ENCODE measurements at regions not wholly inside any gene's neighbourhood (a gene's known extent, or its start where the extent isn't known, plus 50 kb on each side); places are given as distances from the start of the nearest gene placed in this dataset.

GRCh38 chrX:10288373-10288975 lies 131.7 kb downstream of the CLCN4 start:
- DNase-seq, result no peak

GRCh38 chrX:10296576-10296975 lies 139.8 kb downstream of the CLCN4 start:
- DNase-seq, result peak in 1 of 3 donors; percentile 3

- no peak for DNase-seq
These were observed 153.7 kb downstream of the CLCN4 start for GRCh38 chrX:10310511-10310910.

GRCh38 chrX:10314530-10315104 lies 157.8 kb downstream of the CLCN4 start:
- DNase-seq, result no peak

GRCh38 chrX:10325611-10326010 lies 168.8 kb downstream of the CLCN4 start:
- DNase-seq, result peak; percentile 12 to 58 (median 29)

GRCh38 chrX:10326578-10326977 lies 169.8 kb downstream of the CLCN4 start:
- DNase-seq, result peak in 1 of 3 donors; percentile 1

GRCh38 chrX:10327651-10328050 lies 170.9 kb downstream of the CLCN4 start:
- DNase-seq, result no peak

- DNase-seq, result no peak
These were observed 173.2 kb downstream of the CLCN4 start for GRCh38 chrX:10329984-10330383.

GRCh38 chrX:10341309-10341708 lies 184.5 kb downstream of the CLCN4 start:
- no peak for DNase-seq

GRCh38 chrX:10350221-10350620 lies 193.4 kb downstream of the CLCN4 start:
- no peak for DNase-seq

GRCh38 chrX:10350981-10351380 lies 194.2 kb downstream of the CLCN4 start:
- peak in 1 of 3 donors; percentile 12 for DNase-seq

- no peak for DNase-seq
These were observed 195.8 kb downstream of the CLCN4 start for GRCh38 chrX:10352536-10352935.

GRCh38 chrX:10356979-10357378 lies 200.2 kb downstream of the CLCN4 start:
- peak in 1 of 3 donors; percentile 14 for DNase-seq

GRCh38 chrX:10358958-10359357 lies 202.2 kb downstream of the CLCN4 start:
- no peak for DNase-seq

- peak; percentile 2 to 61 (median 41) for DNase-seq
These were observed 203.3 kb downstream of the CLCN4 start for GRCh38 chrX:10360116-10360515.

- DNase-seq, result no peak
These were observed 208.9 kb downstream of the CLCN4 start for GRCh38 chrX:10365532-10366265.

GRCh38 chrX:10367406-10367805 lies 210.6 kb downstream of the CLCN4 start:
- DNase-seq, result peak; percentile 21 to 76 (median 59)

- no peak for DNase-seq
These were observed 214.2 kb downstream of the CLCN4 start for GRCh38 chrX:10370976-10371375.

- no peak for DNase-seq
These were observed 220.7 kb downstream of the CLCN4 start for GRCh38 chrX:10377427-10377826.

- peak in 1 of 3 donors; percentile 67 for DNase-seq
These were observed 223.1 kb downstream of the CLCN4 start for GRCh38 chrX:10379878-10380277.

- DNase-seq, result no peak
These were observed 223.5 kb downstream of the CLCN4 start for GRCh38 chrX:10380300-10380699.

GRCh38 chrX:10381193-10381592 lies 224.4 kb downstream of the CLCN4 start:
- DNase-seq, result no peak

- no peak for DNase-seq
These were observed 230.2 kb downstream of the CLCN4 start for GRCh38 chrX:10387011-10387410.

Data from muscle of back (tissue), 3 donors.